Hematopoietic multipotent progenitor cell (in vitro differentiated cells): ENCODE measurements at regions not wholly inside any gene's neighbourhood (a gene's known extent, or its start where the extent isn't known, plus 50 kb on each side); places are given as distances from the start of the nearest gene placed in this dataset.
"Not testable (repeated sequence)": the region's sequence is repeated elsewhere in the genome, so short reads cannot be mapped to it uniquely, and the experiment has no call there.

Experiments
- DNase-seq, 3 donors: peaks; one replicate each; pipeline ENCODE4 v3.0.0-alpha.2; 2011 to 2015; ENCODE audit warnings: low read depth in 2 of 3, low spot score in 2 of 3

- DNase-seq, result not testable (repeated sequence)
Measured at GRCh38 chr3:4213420-4213819, 89.7 kb upstream of the SETMAR start.

GRCh38 chr3:4216974-4217373, 86.2 kb upstream of the SETMAR start:
- not testable (repeated sequence) for DNase-seq

- no peak for DNase-seq
Measured at GRCh38 chr3:4218456-4219226, 84.5 kb upstream of the SETMAR start.

GRCh38 chr3:4219227-4219568, 84.0 kb upstream of the SETMAR start:
- no peak for DNase-seq

- DNase-seq, result no peak
Measured at GRCh38 chr3:4220065-4220464, 83.1 kb upstream of the SETMAR start.

- DNase-seq, result peak in 1 of 3 donors; percentile 57
Measured at GRCh38 chr3:4222574-4223175, 80.5 kb upstream of the SETMAR start.

- DNase-seq, result no peak
Measured at GRCh38 chr3:4223777-4224176, 79.4 kb upstream of the SETMAR start.

GRCh38 chr3:4224331-4224730, 78.8 kb upstream of the SETMAR start:
- DNase-seq, result no peak

GRCh38 chr3:4225005-4225471, 78.1 kb upstream of the SETMAR start:
- DNase-seq, result peak in 1 of 3 donors; percentile 12

GRCh38 chr3:4228295-4228694, 74.9 kb upstream of the SETMAR start:
- DNase-seq, result no peak

GRCh38 chr3:4231041-4231440, 72.1 kb upstream of the SETMAR start:
- no peak for DNase-seq

GRCh38 chr3:4232798-4233197, 70.4 kb upstream of the SETMAR start:
- no peak for DNase-seq

- peak in 1 of 3 donors; percentile 31 for DNase-seq
Measured at GRCh38 chr3:4233488-4233887, 69.7 kb upstream of the SETMAR start.

- DNase-seq, result peak in 1 of 3 donors; percentile 66
Measured at GRCh38 chr3:4234889-4235288, 68.3 kb upstream of the SETMAR start.

- peak in 1 of 3 donors; percentile 57 for DNase-seq
Measured at GRCh38 chr3:4235690-4236089, 67.5 kb upstream of the SETMAR start.

GRCh38 chr3:4241595-4242170, 61.5 kb upstream of the SETMAR start:
- no peak for DNase-seq

GRCh38 chr3:4245671-4246070, 57.5 kb upstream of the SETMAR start:
- DNase-seq, result no peak

GRCh38 chr3:4247391-4247790, 55.8 kb upstream of the SETMAR start:
- no peak for DNase-seq

- DNase-seq, result no peak
Measured at GRCh38 chr3:4250064-4250463, 53.1 kb upstream of the SETMAR start.

- DNase-seq, result no peak
Measured at GRCh38 chr3:4251412-4251811, 51.8 kb upstream of the SETMAR start.

GRCh38 chr3:4253072-4253832, 49.9 kb upstream of the SETMAR start:
- DNase-seq, result not testable (repeated sequence)
